Left renal cortex interstitium (tissue), 4 donors: ENCODE measurements at regions not wholly inside any gene's neighbourhood (a gene's known extent, or its start where the extent isn't known, plus 50 kb on each side); places are given as distances from the start of the nearest gene placed in this dataset.

Experiments
- DNase-seq, 4 donors: peaks; one replicate each; pipeline ENCODE4 v3.0.0-alpha.2; 2013; ENCODE audit warnings: low read depth in 4 of 4, low spot score in 2 of 4, missing footprints in 1 of 4

DNA sequence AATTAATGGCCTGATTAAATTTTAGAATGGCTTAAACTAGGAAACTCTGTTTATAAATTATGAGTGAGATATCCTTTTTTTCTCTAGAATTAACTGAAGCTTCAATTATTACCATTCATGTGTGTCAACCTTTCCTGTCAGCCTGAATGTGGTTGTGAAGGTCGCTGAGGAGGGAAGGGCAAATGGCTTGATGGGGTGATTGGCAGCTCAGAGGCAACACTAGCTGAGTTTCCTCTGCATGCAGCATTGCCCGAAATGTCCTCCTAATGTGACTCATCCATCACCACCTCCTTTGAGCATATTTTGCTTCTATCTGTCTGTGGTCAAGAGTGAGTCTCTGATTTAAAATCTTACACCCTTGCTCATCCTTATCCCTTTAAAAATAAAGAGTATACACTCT, 281.9 kb downstream of the TENT4A start:
- no peak for DNase-seq

DNA sequence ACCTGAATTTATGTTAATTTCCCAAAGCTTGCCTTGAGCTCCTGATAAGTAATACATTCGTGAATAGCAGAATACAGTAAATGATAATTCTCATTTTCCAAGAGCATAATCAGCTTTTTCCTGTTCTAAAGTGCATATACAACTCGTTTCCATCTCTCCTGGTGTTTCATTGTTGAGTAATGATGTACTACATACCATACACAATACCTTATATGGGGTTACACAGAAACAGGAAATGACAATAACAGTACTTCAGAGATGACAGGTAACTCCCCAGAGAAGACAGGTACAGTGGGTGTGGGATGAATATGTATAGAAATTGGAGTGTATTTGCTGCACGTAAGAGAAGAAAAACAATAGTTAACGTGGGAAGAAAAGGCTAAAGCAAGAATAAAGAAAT, 287.1 kb downstream of the TENT4A start:
- DNase-seq: no peak

DNA sequence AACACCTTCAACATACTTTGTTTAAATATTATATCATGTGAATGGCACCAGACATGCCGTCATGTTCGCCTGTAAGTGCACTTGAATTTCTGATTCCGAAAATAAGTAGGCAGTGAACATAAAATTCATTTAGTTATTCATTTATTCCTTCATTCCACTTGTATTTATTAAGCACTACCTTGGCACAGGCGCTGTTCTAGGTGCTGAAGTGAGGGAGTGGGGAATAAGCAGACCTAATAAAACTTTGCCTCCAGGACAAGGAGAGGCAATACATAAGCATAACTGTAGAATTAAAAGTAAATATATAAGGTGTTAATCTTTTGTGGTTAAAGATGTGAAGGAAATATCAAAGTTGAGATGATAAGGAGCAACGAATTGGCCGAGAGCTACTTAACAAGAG, 297.4 kb downstream of the TENT4A start:
- peak in 1 of 4 donors; percentile 3 for DNase-seq

DNA sequence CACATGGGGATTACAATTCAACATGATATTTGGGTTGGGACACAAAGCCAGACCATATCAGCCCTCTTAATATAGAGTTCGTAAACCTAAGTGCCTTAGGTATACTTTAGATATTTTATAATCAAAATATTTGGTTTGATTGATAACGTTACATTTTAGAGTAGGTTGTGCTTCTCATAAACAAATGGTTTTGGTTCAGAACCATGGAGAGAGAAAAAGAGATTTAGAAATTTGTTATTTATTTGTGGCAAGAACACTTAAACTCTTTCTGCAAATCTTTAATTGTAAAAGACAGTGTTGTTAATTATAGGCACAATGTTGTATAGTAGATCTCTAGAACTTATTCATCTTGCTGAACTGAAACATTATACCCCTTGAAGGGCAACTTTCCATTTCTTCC, 298.8 kb downstream of the TENT4A start:
- DNase-seq: no peak

DNA sequence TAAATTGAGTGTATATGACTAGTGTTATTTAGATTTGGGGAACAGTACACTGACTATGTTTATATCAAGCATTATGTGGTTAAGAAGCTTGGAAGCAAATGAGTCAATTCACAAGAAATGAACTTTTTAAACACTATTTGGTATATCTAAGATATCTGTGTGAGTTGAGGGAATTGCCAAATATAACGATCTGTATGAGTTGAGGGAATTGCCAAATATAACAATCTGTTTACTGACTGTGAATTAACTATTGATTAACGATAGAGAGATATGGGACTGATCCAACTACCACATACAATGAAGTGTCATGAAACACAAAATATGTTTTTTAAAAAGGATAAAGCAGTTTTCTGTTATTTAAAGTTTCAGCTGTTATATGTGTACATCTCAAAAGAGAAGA, 301.4 kb downstream of the TENT4A start:
- DNase-seq: no peak

DNA sequence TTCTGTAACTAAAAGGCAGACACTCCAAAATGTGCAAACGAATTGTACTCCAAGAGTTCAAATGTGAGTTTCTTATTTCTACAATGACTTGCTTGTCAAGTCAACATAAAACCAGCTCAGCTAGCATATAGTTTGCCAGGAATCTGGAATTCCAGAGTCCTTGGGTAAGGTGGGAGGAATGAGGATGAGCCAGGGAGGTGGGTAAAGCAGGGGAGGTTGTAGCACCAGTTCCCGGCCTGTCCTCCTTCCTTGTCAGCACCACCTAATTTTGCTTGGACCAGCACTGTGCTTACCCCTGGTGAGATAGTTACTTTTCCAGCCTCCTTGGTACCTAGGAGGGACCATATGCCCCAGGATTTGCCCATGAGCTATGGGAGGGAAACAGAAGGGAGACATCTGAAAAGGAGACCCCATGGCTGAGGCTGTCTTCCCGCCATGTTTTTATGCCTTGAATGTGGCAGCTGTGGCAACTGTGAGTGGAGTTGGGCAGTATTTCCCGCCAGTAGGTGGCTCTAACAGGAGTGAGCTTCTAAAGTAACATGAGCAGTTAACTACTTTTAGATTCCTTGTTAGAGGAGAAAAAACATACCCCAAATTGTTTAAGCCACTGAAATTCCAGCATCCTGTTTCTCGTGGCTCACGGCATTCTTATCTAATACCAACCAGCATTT, 302.5 kb downstream of the TENT4A start:
- no peak for DNase-seq

DNA sequence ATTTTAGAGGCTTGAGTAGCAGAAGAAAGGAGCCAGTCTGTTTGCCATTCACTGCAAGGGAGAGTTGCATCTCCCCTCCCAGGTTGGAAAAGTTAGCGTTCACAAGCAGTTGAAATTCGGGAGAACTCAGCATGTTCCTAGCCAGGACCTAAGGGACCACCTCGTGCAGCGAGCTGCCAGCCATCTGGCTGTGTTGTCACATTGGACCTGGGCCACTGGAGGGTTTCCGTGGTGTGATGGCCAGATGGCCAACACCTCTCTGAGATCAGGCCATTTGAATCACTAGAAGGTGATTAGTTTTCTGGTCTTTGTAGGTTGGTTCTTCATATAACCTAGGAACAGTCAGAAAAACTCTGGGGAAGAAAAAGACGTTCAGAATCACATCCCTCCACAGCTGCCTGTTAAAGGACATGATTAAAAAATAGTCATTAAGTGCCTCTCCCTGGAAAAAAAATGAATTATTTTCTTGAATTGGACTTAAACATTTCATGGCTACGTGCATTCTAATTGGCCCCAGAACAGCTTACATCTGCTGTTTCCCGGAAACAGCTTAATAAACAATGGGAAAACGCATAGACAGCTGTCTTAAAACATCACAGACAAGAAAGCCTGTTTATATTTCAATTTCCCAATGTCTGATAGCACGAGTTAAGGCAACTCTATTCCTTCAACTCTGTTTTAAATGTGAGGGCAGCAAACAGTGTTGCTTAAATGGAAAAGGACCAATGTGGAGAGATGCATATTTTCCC, 303.9 kb downstream of the TENT4A start:
- no peak for DNase-seq

DNA sequence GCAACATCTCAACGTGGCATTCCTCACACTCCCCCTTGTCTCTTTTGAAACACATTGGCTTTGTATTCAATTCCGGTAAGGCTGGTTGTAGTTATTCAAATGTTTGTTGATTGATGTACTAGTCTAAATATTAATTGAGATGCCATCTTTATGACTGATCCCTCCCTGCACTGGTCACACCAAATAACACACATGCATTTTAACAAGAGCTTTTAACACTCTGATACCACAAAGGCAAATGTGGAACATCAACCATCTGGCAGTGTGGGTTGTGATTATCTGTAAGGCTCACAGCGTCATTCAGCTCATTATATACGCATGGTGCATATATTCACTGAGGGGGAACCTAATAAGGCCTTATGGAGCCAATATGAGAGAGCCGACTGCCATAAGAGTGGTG, 305.0 kb downstream of the TENT4A start:
- no peak for DNase-seq

DNA sequence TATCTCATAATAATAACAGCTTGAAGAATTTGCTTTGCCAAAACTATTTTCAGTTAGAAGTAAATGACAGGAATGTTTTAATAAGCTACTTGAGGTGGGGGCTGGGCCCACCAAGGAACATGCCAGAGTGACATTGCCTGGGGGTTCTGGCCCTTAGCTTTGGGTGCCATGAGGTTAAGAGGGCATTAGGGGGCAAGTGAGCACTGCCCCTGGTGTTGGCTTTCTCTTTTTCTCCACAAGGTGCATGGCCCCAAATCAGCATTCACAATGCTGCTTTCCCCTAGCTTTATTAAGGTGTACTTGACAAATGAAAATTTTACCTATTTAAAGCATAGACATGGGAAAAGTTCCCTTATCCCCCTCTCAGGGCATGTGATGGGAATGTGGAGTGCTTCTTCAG, 305.4 kb downstream of the TENT4A start:
- no peak for DNase-seq

DNA sequence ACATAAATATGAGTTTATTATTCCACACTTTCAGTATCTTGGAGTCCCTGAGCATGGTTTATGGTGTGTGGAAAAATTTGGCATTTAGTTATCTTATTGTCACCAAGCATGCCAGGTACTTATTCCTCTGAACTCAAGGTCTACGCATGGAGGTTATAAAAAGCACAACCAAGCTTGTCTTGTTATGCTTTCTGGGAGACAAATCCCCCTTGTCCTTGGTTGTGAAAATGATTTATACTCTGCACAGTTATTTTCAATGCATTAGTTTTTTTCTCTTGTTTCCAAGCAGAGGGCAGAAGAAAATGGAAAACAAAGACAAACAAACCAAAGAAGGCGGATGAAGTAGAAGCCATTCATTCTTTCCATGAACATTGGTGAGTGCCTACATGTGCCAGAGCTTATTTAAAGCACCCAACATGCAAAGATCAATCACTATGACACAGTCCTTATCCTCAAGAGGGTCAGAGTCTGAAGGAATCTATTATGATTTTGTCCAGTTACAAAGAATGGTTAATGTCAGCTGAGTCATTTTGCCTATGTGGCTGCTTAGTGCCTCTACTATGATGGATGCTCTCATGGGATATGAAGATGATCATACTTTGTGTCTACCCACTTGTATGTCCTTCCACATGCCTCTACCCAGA, 323.1 kb downstream of the TENT4A start:
- no peak for DNase-seq

DNA sequence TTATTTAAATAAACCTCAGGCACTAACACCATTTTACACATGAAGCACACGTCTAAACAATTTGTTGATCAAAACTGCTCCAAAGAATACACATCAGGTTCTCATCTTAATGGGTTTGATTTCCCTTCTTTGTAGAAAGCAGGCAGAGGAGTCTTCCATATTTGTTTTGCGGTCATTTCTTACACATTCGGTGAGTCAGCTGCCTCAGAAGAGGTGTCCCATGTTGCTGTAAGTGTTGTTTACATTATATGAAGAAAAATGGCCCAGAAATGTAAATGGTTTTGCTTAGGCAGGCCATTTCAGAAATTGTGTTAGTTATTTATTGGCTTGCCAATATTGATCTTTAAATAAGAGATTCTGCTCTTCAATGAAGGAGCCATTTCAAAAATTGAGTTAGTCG, 325.8 kb downstream of the TENT4A start:
- DNase-seq: no peak

DNA sequence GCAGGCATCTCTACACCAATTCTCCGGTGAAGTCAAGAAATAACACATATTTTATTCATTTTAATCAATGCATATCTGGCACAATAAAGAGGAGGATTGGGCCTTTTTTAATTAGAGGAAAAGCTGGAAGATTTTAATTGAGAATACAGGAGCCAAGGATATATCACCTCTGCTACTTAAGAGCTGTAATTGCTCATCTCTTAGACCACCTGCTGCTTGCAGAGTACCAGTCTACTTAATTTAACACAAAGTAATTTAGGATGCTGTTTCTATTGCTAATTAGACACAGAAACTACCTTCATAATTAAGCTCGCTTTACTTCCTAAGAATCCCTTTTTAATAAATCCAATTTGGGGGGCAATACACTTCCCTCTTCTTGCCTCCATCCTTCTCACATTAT, 326.9 kb downstream of the TENT4A start:
- no peak for DNase-seq

DNA sequence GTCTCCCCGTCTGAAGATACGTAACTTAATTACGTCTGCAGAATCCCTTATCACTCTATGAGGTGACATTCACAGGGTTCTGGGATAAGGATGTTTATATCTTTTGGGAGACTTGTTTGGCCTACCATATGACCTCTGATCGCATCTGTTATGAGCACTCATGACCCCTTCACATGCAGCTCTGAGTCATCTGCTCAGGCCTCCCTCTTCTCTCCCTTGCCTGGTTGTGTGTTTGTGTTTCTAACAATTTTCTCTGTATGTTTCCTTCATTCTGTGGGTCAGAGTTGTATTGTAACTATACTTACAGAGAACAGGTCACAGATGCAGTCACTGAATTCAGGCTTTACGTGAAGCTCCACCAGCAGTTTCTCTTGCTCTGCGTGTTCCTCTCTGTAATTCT, 330.6 kb downstream of the TENT4A start:
- no peak for DNase-seq

DNA sequence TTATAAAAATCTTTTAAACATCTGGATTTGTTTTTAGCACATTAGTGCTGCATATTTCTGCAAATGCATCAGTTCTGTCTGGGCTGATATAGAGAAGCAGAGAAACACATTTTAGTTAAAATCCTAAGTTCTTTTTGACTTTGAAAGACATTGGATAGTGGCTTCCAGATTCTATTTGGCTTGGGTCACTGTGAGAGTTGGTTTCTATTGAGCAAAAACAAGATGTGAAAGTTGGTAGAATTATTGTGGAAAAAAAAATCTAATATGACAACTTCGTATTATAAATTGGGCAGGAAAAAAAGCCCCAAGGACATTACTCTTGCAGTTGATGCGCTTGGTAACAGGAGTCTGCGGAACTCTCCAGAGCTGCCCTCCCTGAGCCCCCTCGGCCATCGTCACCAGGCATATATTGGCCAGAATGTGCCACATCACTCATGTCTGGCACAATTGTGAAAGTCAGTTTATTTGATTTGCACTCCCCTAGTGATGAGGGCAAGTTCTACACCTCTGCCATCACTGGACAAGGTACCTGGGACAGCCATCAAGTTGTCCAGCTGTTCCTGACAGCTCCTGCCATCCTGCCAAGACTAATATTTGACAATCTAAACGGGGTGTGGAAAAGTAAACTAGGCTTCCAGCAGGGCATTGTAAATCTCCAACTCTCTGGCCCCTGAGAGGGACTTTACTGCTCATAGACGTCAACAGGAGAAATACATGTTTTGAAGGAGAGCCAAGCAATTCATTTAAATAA, 334.5 kb downstream of the TENT4A start:
- no peak for DNase-seq

DNA sequence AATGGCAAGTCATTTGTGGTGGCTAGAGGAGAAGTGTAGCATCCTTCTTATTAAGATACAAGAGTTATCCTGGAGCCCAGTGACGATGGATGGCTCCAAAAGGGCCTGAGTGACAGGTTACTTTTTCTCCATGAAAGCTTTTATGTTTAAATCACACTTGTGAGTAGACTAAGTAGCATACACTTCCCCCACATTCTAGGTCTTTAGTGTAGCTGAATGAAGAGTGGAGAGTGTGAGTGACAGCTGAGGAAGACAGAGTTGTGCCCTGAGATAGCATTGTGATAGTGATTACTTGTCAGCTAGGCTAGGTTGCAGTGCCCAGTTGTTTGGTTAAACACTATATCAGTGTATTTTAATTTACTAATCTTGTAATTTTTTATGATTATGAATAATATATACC, 337.8 kb downstream of the TENT4A start:
- no peak for DNase-seq

DNA sequence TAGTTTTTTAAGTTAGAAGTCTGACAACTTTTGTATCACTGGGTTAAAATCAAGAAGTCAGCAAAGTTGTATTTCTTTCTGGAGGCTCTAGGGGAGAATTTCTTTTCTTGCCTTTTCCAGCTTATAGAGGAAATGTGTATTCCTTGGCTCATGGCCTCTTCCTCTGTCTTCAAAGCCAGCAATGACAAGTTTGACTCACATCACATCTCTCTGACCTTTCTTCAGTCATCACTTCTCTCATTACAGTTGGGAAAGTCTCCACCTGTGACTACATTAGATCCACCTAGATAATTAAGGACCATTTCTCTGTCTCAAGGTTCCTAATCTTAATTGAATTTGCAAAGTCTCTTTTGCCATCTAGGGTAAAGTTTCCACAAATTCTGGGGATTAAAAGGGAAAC, 339.9 kb downstream of the TENT4A start:
- DNase-seq: no peak

DNA sequence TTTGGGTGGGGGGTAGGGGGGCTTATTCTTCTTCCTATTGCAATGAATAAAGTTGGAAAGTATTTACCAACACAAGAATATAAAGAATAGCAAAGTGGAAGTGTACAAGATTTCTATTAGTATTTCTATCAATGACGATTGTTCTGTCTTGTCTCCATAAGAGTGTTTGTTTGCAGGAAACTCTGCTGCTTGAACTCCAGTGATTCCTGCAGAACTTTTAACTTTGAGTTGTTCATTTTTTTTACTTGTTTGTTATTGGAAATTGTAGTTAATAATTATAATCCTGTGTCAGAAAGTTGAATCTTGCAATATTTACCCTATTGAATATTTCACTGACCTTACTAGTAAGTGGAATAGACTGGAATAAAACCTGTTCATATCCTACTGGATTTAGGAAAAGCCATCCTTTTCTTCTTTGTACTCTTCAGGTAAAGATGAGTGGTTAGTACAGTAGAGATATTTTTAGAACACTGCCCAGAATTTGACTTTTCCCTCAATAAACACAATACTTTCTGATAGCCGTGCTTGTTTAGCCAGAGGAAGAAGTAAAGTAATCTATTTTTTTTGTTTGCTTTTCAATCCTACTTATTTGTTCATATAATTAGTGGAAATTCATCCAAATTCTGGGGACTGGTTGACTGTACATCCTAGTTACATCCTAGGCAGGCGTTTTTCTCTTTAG, 340.4 kb downstream of the TENT4A start:
- DNase-seq: no peak

DNA sequence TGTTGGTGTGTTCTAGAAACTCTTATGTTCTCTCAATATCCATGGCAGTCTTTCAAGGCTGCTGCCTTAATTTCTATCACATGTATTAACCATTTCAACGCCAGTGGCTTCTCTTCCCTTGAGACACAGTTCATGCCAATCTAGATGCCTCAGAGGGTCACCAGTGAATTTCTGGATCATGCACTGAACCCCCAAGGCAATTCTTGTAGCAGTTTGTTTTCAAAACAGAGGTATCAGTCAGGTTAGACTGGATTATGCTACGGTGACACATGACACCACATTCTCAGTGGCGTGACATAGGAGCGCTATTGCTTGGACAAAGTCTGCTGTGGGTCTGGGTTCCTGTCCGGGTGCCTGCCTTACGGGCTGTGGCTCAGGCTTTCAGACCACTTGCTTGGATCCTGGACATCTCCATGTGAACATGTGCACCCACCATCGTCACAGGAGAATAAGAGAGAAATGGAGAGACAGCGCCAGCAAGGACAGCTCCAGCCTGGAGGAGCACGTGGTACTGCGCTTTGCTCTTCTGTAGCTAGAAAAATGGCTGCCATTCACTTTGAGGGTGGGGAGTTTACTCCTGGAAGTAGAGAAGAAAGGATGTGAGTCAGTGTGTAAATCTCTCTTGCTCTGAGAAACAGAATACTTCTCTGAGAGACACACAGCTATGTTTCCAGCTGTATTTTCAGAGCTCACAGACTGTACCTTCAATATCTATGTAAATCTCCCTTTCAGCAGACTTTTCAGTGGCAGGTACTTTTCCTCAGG, 329.3 kb upstream of the ADCY2 start:
- DNase-seq: no peak

DNA sequence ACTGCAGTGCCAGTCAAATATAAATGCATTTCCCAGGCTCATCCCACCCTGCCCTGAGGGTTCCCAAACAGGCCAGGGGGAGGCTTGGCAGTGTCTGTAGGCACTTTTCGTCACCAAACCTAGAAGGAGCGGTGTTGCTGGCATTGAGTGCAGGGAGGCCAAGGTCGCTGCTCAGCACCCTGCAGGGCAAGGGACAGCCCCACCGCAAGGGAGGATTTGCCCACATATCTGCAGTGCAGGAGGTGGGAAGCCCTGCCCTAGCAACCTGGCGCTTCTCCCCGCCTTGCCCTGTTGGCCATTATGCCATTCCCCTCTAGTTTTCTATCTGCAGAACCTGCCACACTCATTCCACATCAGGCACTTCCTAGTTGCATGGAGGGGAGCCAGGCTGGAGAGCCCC, 327.8 kb upstream of the ADCY2 start:
- DNase-seq: no peak

DNA sequence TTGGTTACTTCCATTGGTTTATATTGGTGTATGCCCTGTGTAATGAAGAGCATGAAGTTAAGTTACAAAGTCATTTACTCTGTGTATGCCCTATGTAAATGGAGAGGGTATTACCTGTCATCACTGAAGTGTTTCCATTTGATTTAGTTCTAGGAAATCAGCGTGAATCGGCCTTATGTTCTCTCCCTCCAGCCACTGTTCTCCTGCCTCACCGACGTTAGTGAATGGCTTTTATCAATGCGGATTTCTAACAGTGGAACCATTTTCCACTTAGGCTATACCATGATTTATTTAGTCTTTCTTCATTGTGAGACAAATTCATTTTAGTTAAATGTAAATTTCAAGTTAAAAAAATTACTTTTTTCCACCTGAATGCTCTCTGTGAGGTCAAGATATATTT, 327.0 kb upstream of the ADCY2 start:
- no peak for DNase-seq
